NK-92 (cell line): ENCODE measurements at regions not wholly inside any gene's neighbourhood (a gene's known extent, or its start where the extent isn't known, plus 50 kb on each side); places are given as distances from the start of the nearest gene placed in this dataset.
"Not testable (repeated sequence)": the region's sequence is repeated elsewhere in the genome, so short reads cannot be mapped to it uniquely, and the experiment has no call there.

Experiments
- DNase-seq: peaks from one replicate; lab custom pipeline; 2025; ENCODE audit not compliant: unreplicated experiment; lab: John Stamatoyannopoulos, UW

DNA sequence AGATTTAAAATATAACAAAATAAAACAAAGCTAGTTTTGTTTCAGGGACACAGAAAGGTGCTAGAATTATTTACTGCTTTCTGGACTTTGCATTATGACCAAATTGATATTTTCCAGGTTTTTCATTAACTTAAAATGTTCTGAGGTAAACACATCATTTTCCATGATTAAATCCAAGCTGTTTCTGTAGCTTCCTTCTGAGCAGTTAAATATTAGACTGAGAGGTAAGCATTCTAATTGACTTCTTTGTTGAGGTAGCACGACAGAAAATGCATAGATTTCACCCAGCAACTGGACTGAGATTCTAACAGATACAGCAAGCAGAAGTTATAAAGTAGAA is 98.3 kb downstream of the BMP4 start:
- DNase-seq, result no peak

DNA sequence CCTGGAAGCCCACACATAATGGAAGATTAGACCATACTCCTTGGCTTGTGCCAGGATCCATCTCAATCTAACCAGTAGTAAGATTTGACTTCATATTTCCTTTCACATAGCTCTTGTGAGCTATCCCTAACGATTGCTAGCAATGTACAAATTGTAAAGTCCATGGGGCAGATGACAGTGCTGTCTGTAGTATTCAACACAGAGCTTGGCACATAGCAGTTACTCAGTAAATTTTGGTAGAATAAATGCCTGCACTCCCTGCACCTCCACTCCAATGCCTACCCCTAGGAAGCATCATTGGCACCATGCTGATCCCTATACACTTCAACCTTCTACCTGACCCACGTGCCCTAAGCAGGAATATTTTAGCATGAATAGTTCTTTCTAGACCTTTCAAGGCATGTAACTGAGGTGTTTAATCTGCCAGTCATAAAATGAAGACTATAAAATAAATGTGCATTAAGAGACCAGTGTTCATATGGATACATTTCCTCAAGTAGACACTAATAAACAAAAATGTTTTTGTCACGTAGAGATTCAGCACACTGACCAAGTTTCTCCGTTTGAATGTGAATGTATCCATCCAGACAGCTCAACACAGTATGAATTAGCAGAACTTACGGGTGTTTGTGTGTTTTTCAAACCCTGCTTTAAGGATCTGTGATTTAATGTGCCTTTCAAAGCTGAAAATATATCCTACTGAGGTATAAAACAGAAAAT is 98.8 kb downstream of the BMP4 start:
- no peak for DNase-seq

DNA sequence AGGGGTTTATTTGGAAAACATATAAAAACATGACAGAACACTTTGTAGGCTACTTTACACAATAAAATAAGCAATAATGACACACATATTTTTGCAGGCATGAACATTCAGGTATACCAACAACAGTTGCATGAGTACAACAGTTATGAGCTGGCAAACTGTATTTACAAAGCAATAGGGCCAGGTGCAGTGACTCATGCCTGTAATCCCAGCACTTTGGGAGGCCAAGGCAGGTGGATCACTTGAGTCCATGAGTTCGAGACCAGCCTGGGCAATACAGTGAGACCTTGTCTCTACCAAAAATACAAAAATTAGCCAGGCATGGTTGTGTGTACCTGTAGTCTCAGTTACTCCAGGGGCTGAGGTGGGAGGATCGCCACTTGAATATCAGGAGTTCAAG is 101.1 kb downstream of the BMP4 start:
- DNase-seq, result no peak

DNA sequence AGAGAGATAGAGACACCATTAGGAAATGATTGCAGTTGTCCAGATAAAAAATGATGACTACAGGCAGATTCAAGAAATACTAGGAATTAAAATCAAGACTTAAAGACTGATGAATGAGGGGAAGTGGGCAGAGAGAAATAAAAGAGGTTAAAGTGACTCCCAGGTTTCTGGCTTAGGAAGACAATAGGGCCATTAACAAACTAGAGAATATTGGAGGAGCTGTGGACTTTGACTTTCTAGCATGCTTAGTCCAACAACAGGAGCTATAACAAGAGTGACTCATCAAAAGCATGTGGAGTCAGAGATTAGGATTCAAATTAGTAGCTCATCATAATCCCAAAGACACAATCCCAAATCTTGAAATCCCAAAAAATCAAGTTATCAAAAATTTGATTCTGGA is 101.5 kb downstream of the BMP4 start:
- no peak for DNase-seq

DNA sequence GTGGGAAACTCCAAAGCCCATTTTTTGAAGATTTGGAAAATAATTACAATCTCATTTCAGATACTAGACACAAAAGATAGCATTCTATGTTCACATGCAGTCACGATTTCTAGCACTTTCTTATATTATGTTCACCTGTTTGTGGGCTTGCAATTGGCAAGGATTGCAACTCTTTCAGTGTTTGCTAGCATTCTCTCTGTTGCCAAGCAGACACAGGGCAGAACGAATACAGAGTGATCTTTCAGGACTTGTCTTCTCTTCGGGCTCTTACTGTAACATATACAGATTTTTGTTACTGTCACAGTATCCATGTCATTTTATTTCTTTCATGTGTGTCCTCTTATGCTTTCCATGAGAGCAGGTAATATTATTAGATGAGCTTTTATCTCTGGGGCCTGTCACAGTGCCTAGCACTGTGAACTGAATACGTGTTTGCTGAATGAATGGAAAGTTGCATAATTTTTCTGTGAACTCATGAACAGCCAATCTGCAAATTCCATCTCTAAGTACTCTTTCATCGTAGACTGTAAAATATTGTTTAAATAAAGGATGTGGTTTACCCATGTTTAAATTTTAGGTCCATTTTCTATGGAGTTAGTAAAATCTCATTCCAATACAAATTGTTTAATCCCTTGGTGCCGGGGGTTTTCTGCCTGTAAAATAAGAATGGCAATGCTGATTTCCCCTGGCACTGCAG is 105.1 kb downstream of the BMP4 start:
- no peak for DNase-seq

DNA sequence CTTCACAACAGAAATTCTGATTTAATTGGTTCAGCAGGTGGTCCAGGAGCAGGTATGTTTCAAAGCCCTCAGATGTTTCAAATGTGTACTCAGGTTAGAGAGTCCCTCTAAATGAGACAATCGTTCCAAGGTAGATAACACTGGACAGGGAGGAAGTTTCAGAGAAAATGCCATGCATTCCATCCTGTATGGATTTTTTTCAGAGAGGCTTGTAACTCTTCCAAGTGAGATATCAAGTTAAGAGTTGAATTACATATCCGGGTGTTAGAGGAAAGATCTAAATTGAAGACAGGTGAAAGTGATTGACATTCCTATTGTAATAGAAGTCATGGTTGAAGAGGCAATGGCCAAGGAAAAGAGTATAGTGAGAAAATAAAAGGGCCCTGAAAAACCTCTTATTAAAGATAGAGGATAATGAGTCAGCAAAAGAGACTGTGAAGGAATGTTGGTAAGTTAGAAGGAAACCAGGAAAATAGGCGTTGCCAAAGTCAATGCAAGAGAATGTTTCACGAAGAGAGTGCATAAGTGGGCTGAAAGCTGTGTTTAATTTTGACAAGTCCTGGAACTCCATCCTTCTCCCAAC is 105.8 kb downstream of the BMP4 start:
- no peak for DNase-seq

DNA sequence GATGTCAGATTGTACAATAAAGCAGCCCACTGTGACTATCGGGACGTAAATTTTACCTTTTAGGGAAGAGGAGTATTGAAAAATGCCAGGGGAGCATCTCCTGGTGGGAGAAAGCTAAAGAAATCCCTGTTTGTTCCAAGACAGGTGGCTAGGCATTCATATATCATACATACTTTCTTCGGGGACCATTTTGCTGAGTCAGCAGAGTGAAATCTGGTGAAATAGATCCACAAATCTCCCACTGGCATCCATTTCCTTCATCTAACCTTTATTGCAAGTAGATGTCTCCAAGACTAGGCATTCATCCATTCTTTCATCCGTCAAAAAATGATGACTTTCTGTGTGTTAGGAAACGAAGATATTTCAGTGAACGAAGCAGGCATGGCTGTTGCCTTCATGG is 107.1 kb downstream of the BMP4 start:
- DNase-seq, result no peak

DNA sequence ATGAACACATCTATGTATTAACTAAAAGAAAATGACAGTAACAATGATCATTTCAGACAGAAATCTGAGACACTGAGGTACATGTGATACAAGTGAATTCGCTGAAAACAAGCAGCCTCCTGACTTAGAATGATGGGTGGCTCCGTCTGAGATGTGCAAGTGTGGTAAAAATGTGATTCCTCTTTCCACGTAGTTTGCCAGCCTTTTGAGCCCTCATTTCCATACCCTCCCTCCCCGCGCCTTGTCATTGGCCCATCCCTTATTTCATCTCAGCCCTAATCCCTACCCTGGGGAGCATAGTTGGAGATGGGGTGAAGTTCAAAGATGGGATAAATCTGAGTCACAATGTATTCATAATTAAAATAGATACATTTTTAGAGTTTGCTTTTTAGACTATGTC is 107.8 kb downstream of the BMP4 start:
- no peak for DNase-seq

DNA sequence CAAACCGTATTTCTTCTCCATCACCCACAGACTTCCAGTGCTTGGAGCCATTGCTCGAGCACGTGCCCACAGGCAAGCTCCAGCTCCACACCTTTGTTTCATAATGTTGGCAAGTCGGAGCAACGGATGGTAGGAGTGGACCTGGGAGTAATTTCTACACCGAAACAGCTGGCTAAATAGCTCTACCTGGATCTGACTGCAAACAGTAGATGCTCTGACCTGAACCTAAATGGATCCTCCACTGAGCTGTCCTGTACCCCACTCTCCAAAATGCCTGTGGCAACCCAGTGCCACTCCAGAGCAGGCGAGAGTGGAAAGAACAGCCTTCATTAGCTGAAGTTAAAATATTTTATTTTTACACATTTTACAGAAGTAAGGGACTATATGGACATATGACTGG is 108.7 kb downstream of the BMP4 start:
- DNase-seq, result no peak

DNA sequence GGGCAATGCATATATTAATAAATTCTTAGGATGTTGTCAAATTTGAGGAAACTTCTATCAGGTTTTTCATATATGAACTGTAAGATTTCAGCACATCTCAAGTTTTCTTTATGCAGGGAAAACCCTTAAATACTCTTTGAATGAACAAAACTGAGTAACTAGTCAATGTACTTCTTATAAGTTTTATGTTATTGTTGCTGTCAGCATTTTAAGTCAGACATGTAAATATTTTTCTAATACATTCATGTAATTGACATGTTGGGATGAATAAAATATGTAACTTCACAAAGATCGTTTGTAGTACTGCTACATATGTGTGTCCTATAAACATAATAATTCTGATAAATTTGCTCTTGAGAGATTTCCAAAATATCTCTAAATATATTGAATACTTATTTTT is 109.6 kb downstream of the BMP4 start:
- DNase-seq, result no peak

DNA sequence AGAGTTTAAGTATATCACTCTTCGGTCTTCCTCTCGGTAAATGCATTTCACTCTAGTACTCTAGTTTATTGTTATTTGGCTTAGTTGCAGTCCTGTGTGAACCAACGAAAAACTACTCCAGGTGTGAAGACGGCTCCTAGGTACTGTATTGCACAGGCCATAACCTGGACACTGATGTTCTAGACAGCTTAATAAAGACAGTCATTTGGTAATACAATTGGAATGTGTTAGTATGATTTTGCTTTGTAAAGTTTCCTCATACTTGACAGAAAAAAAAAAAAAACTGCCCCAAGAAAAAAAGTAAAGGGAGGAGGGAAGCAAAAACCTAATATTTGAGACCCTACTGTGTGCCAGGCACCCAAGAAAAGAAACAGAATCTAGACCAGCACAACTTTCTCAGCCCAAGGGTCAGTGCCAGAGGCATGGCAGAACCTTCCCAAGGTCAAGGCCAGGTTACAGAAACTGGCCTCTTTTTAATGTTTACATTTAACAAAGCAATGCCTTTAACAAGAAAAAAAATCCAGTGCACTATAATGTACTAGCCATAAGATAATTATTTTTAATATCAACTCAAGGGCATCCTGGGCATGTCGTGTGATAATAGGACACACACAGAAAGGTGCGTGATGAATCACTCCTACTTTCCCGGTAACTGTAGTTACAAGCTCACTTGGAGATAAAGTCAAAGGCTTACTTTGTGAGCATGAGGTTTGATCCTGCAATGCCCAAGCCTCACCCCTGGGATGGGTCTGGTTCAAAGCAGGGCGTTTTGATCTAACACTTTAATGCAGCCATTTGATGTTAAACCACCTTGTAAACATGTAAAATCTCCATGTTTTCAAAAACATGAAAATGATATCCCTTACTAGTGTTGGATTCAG is 110.6 kb downstream of the BMP4 start:
- no peak for DNase-seq

DNA sequence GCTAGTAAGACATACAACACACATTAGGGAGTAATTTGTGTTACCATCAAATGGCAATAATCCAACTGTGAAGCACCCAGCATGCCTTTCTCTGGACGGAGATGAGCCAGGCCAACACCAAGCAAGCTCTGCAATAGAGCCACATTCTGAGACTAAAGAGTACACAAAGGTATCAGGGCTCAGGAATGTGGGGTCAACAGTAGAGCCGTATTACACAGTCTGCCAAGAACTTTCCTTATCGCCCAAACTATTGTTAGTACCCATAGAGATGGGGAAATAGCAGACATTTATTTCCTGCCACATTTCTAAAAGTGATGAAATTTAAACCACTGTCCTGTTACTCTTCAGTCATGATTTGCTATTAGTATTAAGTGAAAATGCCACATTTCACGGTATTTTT is 113.7 kb downstream of the BMP4 start:
- no peak for DNase-seq

DNA sequence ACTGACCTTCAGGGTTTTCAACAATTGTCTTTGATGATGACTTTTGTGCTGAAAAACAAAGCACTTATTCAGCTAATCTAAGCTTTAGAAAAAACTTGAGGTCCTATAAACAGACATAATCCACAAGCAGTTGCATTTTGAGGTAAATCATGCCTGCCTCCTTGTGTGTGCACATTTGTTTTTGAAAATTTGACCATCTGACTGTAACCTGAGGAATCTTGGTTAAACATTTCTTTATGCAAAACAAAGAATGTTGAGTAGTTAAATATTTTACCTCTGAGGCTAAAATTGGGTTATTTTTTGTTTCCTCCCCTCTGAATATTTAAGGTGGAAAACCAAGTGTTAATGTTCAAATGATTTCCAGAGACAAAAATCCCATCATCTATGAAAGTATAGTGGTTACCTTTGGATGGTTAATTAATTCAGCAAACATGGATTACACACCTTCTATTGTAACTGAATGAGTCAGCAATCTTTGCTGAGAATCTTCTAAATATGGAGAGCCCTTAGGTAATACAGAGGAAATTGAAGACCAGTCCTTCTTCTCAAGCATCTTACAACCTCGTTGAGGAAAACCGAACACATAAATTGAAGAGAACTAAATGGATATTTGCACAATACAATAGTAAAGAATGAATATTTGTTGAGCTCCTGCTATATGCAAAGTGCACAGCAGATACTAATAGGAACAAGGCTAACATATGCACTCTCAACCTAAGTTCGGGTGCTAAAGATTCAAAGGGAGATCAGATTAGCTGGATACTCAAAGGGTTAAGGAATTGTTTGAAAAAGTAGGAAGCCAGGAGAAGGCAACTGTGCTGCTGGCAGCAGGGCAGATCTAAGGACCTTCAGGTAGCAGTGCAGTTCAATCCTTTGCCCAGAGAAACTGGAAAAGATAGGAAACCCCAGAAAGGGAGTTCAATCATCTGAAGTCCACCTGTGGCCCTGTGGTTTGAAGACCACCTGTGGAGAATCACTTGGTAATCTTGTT is 115.2 kb downstream of the BMP4 start:
- no peak for DNase-seq

DNA sequence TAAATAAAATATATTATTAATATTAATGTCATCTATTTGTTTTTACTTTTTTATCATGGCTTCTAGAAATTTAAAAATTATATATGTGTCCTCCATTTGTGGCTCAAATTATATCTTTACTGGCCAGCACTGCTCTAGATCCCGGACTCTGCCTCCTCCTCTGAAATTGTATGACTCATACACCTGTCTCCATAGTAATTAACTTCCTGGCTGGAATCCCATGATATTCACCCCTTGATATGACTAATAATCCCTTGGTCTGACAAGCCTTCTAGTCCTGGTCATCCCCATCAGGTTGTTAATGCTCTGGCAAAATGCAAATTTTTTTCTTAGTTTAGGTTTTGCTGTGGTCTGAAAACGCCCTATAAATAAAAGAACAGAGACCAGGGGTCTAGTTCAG is 116.2 kb downstream of the BMP4 start:
- DNase-seq, result no peak

DNA sequence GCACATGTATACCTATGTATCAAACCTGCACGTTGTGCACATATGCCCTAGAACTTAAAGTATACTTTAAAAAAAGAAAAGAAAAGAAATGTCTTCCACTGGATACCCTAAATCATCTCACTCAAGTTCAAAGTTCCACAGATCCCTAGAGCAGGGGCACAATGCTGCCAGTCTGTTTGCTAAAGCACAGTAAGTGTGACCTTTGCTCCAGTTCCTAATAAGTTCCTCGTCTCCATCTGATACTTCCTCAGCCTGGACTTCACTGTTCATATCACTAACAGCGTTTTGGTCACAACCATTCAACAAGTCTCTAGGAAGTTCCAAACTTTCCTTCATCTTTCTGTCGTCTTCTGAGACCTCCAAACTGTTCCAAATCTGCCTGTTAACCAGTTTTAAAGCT is 118.3 kb downstream of the BMP4 start:
- DNase-seq, result no peak

DNA sequence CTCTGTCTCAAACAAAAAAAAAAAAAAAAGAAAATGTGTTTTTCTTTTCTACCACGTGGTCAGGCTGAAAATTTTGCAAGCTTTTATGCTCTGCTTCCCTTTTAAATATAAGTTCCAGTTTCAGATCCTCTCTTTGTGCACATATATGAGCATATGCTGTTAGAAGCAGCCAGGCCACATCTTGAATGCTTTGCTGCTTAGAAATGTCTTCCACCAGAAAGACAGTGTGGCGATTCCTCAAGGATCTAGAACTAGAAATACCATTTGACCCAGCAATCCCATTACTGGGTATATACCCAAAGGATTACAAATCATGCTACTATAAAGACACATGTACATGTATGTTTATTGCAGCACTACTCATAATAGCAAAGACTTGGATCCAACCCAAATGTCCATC is 119.0 kb downstream of the BMP4 start:
- DNase-seq, result not testable (repeated sequence)

DNA sequence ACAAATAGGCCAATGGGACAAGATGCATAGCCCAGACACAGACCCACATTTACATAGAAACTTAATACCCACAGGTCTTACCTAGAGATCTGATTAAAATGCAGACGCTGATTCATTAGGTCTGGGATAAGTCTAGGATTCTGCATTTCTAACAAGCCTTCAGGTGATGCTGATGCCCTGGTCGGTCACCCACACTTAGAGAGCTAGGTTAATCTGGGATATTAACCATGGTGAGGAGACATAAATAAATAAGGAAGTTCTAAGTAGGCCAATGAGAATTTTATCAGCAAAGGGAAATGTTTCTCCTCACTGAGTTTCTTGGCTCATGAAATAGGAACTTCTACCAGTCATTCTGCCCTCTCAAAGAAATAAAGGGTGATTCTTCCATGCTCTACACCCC is 120.1 kb downstream of the BMP4 start:
- no peak for DNase-seq

DNA sequence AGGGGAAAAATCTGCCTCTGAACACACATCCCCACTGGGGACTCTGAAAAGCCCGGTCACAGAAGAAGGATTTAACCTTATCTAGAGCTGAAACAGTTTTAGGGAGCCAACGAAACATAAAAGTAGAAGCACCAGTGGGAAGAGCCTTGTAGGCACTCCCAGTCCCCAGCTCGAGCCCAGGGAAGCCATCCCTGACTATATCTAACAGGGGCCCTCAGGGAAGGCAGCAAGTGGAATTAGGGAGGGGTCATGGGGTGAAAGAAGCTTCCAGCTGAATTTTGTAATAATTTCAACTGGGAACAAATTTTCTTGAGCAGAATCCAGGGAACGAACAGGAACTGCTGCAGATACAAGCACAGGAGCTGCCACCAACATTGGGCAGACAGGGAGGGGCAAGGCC is 127.8 kb downstream of the BMP4 start:
- no peak for DNase-seq

DNA sequence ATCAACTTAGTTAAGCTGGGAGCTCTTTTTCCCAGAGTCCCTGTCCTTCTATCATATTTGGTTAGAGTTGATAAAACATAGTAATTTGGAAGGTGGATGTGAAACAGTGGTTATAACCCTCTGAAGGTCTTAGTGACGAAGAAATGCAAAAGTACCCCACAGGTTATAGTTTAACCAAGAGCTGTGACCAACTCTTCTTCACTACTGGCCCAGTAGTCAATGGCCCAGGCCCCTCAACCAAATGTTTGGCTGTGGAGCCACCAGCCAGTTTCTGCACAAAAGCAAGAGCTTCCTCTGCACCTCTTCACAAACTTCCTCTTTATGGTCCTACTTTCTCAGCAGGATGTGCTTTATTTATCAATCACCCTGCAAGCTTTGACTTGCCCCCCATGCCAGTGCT is 132.6 kb downstream of the BMP4 start:
- no peak for DNase-seq

DNA sequence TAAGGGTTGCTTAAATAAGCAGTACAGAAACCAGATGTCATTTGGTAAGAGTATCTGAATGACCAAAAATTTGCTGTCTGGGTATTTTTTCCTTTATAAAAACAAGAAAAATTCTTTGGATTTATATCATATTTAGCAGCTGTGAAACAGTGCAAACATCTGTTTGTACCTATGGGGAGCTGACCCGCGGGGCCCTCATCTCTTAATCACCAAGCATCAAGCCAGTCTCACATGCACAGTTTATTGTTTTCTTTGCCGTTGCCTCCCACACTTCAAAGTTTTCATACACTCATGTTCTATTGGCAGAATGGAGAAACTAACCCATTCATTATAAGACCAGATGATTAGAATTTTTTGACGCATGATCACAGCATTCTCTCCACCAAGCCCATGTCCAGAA is 142.2 kb downstream of the BMP4 start:
- DNase-seq, result no peak

DNA sequence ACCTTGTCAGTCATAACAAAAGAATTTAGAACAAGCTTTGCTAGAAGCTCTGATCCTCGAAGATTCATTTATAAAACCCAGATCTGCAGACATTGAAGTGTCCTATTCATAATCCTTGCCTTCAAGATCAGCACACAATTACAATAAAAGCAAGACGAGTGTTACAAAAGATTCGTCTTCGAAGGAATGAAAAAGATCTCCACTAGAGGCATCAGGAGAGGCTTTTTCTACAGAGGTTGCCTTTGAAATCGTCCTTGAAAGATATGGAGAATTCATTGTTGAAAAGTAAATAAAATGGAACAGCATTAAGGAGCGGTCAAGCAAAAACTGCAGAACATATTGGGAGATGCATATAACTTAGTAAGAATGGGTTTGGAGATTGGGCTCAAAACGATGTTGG is 146.4 kb downstream of the BMP4 start:
- DNase-seq, result no peak
